A549 (cell line): ENCODE measurements at regions not wholly inside any gene's neighbourhood (a gene's known extent, or its start where the extent isn't known, plus 50 kb on each side); places are given as distances from the start of the nearest gene placed in this dataset.
A peak's percentile ranks its signal among the peaks of the same experiment; 100 is the strongest.

Experiments used
- ATAC-seq, 2 experiments: fragments of 200-7000 bp in 1 of 2; fragments of >200 bp in 1 of 2; cut with Nextera tagmentation in 1 of 2; cut with Tn5 transposase in 1 of 2; 3 replicates each; pipeline versions ENCODE4 v1.8.0 to v1.9.1; 2018 to 2020; ENCODE audit warnings: mild to moderate bottlenecking in 1 of 2, moderate library complexity in 1 of 2
- CTCF ChIA-PET: fragments of 300-600 bp; sonication (Branson Sonifier 250); formaldehyde crosslinking; extraction: SDS; loops from one replicate; lab custom pipeline; 2021; ENCODE audit warnings: antibody characterized with exemption, inconsistent platforms; lab: Yijun Ruan, JAX
- POLR2A ChIA-PET: fragments of 350-600 bp; formaldehyde crosslinking; extraction: SDS; loops from one replicate; lab custom pipeline; 2021; ENCODE audit warnings: antibody characterized with exemption, inconsistent platforms; lab: Yijun Ruan, JAX
- DNase-seq, 2 experiments: peaks; one replicate each; pipeline versions ENCODE4 v3.0.0 to v3.0.0-alpha.2; 2011 to 2016; ENCODE audit warnings: low read depth in 1 of 2, low spot score in 1 of 2
- FAIRE-seq: peaks from 2 replicates; lab custom pipeline; 2011; peaks lifted over from hg19 to GRCh38; lab: Jason Lieb, UNC
- H3K27ac ChIP-seq, 2 experiments: fragments of >200 bp; sonication (Bioruptor Twin); formaldehyde crosslinking; 3 replicates each; pipeline ENCODE4 v1.5.1; 2016 to 2017
- H3K4me1 ChIP-seq: fragments of >200 bp; sonication (Bioruptor Twin); formaldehyde crosslinking; 3 replicates; pipeline ENCODE4 v1.6.1; 2016
- H3K4me2 ChIP-seq: fragments of >200 bp; sonication (Bioruptor Twin); formaldehyde crosslinking; 3 replicates; pipeline ENCODE4 v1.6.1; 2016
- H3K4me3 ChIP-seq: fragments of >200 bp; sonication (Bioruptor Twin); formaldehyde crosslinking; 3 replicates; pipeline ENCODE4 v1.5.1; 2016
- H3K9me3 ChIP-seq: fragments of >200 bp; sonication (Bioruptor Twin); formaldehyde crosslinking; 3 replicates; pipeline ENCODE4 v1.6.1; 2016
- BHLHE40 ChIP-seq: IDR thresholded peaks from 2 replicates; pipeline ENCODE4 v1.6.1; 2012; ENCODE audit warnings: low read depth, low read length, inconsistent platforms
- CBX8 ChIP-seq: fragments of 200-600 bp; sonication (generic); IDR thresholded peaks from 2 replicates; pipeline ENCODE4 v1.6.1; 2016
- CTCF ChIP-seq: fragments of >200 bp; sonication (Bioruptor Twin); formaldehyde crosslinking; IDR thresholded peaks from 3 replicates; pipeline ENCODE4 v1.5.1; 2016
- E2F6 ChIP-seq: IDR thresholded peaks from 2 replicates; pipeline ENCODE4 v1.6.1; 2012; ENCODE audit warnings: low read depth, borderline replicate concordance
- EHF ChIP-seq: fragments of 250-450 bp; sonication (Bioruptor Pico); IDR thresholded peaks from 2 replicates; pipeline ENCODE4 v1.5.0; 2020; ENCODE audit warnings: mild to moderate bottlenecking
- ELK1 ChIP-seq: fragments of 150-350 bp; IDR thresholded peaks from 2 replicates; pipeline ENCODE4 v1.6.1; 2014; ENCODE audit warnings: low read depth, mild to moderate bottlenecking, low read length
- HOXA7 ChIP-seq: fragments of 250-450 bp; sonication (Bioruptor Pico); IDR thresholded peaks from 2 replicates; pipeline ENCODE4 v1.5.0; 2020; ENCODE audit warnings: mild to moderate bottlenecking, moderate library complexity
- KDM5A ChIP-seq: fragments of 200-600 bp; sonication (generic); IDR thresholded peaks from 2 replicates; pipeline ENCODE4 v1.6.1; 2016; ENCODE audit warnings: antibody characterized with exemption, mild to moderate bottlenecking
- MAFK ChIP-seq: fragments of 450-650 bp; IDR thresholded peaks from 2 replicates; pipeline ENCODE4 v1.6.1; 2014; ENCODE audit not compliant: partially characterized antibody
- MAX ChIP-seq: IDR thresholded peaks from 2 replicates; pipeline ENCODE4 v1.6.1; 2012
- MAZ ChIP-seq: fragments of 150-350 bp; IDR thresholded peaks from 2 replicates; pipeline ENCODE4 v1.6.1; 2014; ENCODE audit warnings: antibody characterized with exemption, low read depth, low read length, borderline replicate concordance
- PBX3 ChIP-seq: IDR thresholded peaks from 2 replicates; pipeline ENCODE4 v1.6.1; 2012
- POLR2A ChIP-seq: IDR thresholded peaks from 2 replicates; pipeline ENCODE4 v1.6.1; 2012; ENCODE audit warnings: mild to moderate bottlenecking, low read length
- RAD21 ChIP-seq, 2 experiments: fragments of >200 bp in 1 of 2; sonication (Bioruptor Twin) in 1 of 2; formaldehyde crosslinking in 1 of 2; IDR thresholded peaks in 1 of 2; conservative IDR thresholded peaks in 1 of 2; 2 replicates in 1 of 2; 3 replicates in 1 of 2; pipeline ENCODE4 v1.6.1; 2012 to 2018; ENCODE audit warnings: inconsistent platforms in 1 of 2
- RARB ChIP-seq: fragments of 250-450 bp; sonication (Bioruptor Pico); IDR thresholded peaks from 2 replicates; pipeline ENCODE4 v1.8.0; 2021; ENCODE audit warnings: mild to moderate bottlenecking, moderate library complexity
- RFX5 ChIP-seq: fragments of 450-650 bp; IDR thresholded peaks from 2 replicates; pipeline ENCODE4 v1.7.1; 2014; ENCODE audit warnings: antibody characterized with exemption, mild to moderate bottlenecking, moderate library complexity
- RNF2 ChIP-seq: fragments of 200-600 bp; sonication (generic); IDR thresholded peaks from 2 replicates; pipeline ENCODE4 v1.6.1; 2016; ENCODE audit warnings: low read depth, mild to moderate bottlenecking, antibody characterized with exemption, moderate library complexity, borderline replicate concordance
- SREBF2 ChIP-seq: fragments of 450-650 bp; IDR thresholded peaks from 2 replicates; pipeline ENCODE4 v1.6.1; 2014; ENCODE audit warnings: mild to moderate bottlenecking, moderate library complexity
- TFCP2L1 ChIP-seq: fragments of 250-450 bp; sonication (Bioruptor Pico); IDR thresholded peaks from 2 replicates; pipeline ENCODE4 v1.5.0; 2021; ENCODE audit warnings: mild to moderate bottlenecking
- ZC3H11A ChIP-seq: fragments of 450-650 bp; IDR thresholded peaks from 2 replicates; pipeline ENCODE4 v1.6.1; 2014; ENCODE audit warnings: antibody characterized with exemption, mild to moderate bottlenecking
- ZSCAN20 ChIP-seq: fragments of 250-450 bp; sonication (Bioruptor Pico); IDR thresholded peaks from 2 replicates; pipeline ENCODE4 v1.8.0; 2022; ENCODE audit warnings: mild to moderate bottlenecking, moderate library complexity
- WGBS: methylation state at CpG from one replicate; pipeline ENCODE4 v1.1.6; 2017; ENCODE audit errors: missing lambda C conversion rate; 5-methylcytosine and 5-hydroxymethylcytosine counted together

- no peak for FAIRE-seq
- CTCF ChIA-PET, result interaction anchor here (1.9 kb wide), 1 partner anchor 15 kb away, joined by 7 read pairs; no protein-coding TSS in a partner anchor
Measured at GRCh38 chr6:133170602-133171001, 70.6 kb upstream of the EYA4 start.

GRCh38 chr6:133171989-133172604 lies 69.1 kb upstream of the EYA4 start:
- TF ChIP-seq CBX8, result no peak
- no peak for TF ChIP-seq BHLHE40
- TF ChIP-seq PBX3, result no peak
- TF ChIP-seq MAX, result no peak
- TF ChIP-seq HOXA7 (CRISPR knock-in tag), result no peak
- no peak for TF ChIP-seq RFX5
- no peak for TF ChIP-seq RNF2
- no peak for TF ChIP-seq E2F6
- no peak for TF ChIP-seq ELK1
- TF ChIP-seq MAFK, result no peak
- TF ChIP-seq RARB (CRISPR knock-in tag), result no peak
- no peak for TF ChIP-seq ZC3H11A
- no peak for TF ChIP-seq EHF
- TF ChIP-seq SREBF2, result no peak
- no peak for TF ChIP-seq TFCP2L1
- TF ChIP-seq, all 56 proteins: peak for 0
- CTCF ChIA-PET, result interaction anchor here (1.2 kb wide), 1 partner anchor 13 kb away, joined by 4 read pairs; no protein-coding TSS in a partner anchor
- WGBS, result 100% methylated on average over 1 of the region's 3 CpGs
- Histone ChIP-seq H3K4me3 (no peak overlapping the region), H3K27ac (no peak overlapping the region), H3K4me1 (no peaks in the 10 kb centered on the region), H3K4me2 (no peak overlapping the region), H3K9me3 (no peaks in the 10 kb centered on the region)
- no peak for FAIRE-seq
- POLR2A ChIA-PET, result no interaction called here
- no peak for ATAC-seq
- DNase-seq, result no peak

More at GRCh38 chr6:133170602-133171001, 70.6 kb upstream of the EYA4 start:
- Histone ChIP-seq H3K4me3 (no peak overlapping the region), H3K4me1 (no peaks in the 10 kb centered on the region), H3K9me3 (no peaks in the 10 kb centered on the region), H3K27ac (no peak overlapping the region; a peak in 1 of 6 replicates), H3K4me2 (no peak overlapping the region)
- no peak for TF ChIP-seq MAZ
- TF ChIP-seq POLR2A, result no peak
- no peak for TF ChIP-seq ZSCAN20
- no peak for TF ChIP-seq RARB (CRISPR knock-in tag)
- no peak for TF ChIP-seq KDM5A
- TF ChIP-seq RAD21 (conservative IDR thresholded peaks at IDR 0.05 in 1 of 2, IDR thresholded peaks at IDR 0.05 in 1 of 2), result no peak
- POLR2A ChIA-PET, result no interaction called here
- ATAC-seq (no peak), DNase-seq (peak in 1 of 2 experiments; percentile 6)

GRCh38 chr6:133173276-133173675 lies 67.9 kb upstream of the EYA4 start:
- H3K4me2 ChIP-seq, result no peak overlapping the region
- H3K4me3 ChIP-seq, result no peak overlapping the region
- no peak overlapping the region for H3K27ac ChIP-seq
- POLR2A ChIA-PET, result no interaction called here
- WGBS, result 80% methylated on average over 3 of the region's 4 CpGs
- no peaks in the 10 kb centered on the region for H3K4me1 ChIP-seq
- ATAC-seq, result no peak
- no peaks in the 10 kb centered on the region for H3K9me3 ChIP-seq
- no peak for TF ChIP-seq ZC3H11A
- no peak for TF ChIP-seq CTCF
- CTCF ChIA-PET, result interaction anchor here (0.6 to 1.2 kb wide), 2 partner anchors 12 to 441 kb away, joined by 3 to 4 read pairs; no protein-coding TSS in a partner anchor
- no peak for FAIRE-seq
- no peak for DNase-seq
